ENCODE measurements at regions not wholly inside any gene's neighbourhood (a gene's known extent, or its start where the extent isn't known, plus 50 kb on each side); places are given as distances from the start of the nearest gene placed in this dataset.

- no peak for DNase-seq
Measured at GRCh38 chr10:21249435-21249834, 276.0 kb downstream of the SKIDA1 start.

- DNase-seq: no peak
Measured at GRCh38 chr10:21247592-21247991, 277.9 kb downstream of the SKIDA1 start.

- DNase-seq: no peak
Measured at GRCh38 chr10:21246178-21246577, 279.3 kb downstream of the SKIDA1 start.

GRCh38 chr10:21243748-21244257 lies 281.7 kb downstream of the SKIDA1 start:
- DNase-seq: no peak

- no peak for DNase-seq
Measured at GRCh38 chr10:21242915-21243314, 282.6 kb downstream of the SKIDA1 start.

- DNase-seq: no peak
Measured at GRCh38 chr10:21238717-21239116, 286.8 kb downstream of the SKIDA1 start.

GRCh38 chr10:21238044-21238443 lies 287.4 kb downstream of the SKIDA1 start:
- DNase-seq: no peak

- DNase-seq: no peak
Measured at GRCh38 chr10:21234761-21235160, 290.7 kb downstream of the SKIDA1 start.

GRCh38 chr10:21230219-21230618 lies 295.3 kb downstream of the SKIDA1 start:
- no peak for DNase-seq

GRCh38 chr10:21217748-21218367 lies 307.6 kb downstream of the SKIDA1 start:
- no peak for DNase-seq

- DNase-seq: no peak
Measured at GRCh38 chr10:21217107-21217506, 308.4 kb downstream of the SKIDA1 start.

- no peak for DNase-seq
Measured at GRCh38 chr10:21214329-21214728, 311.2 kb downstream of the SKIDA1 start.

GRCh38 chr10:21213381-21213780 lies 312.1 kb downstream of the SKIDA1 start:
- no peak for DNase-seq

GRCh38 chr10:21212912-21213311 lies 312.6 kb downstream of the SKIDA1 start:
- DNase-seq: no peak

- no peak for DNase-seq
Measured at GRCh38 chr10:21212348-21212747, 313.1 kb downstream of the SKIDA1 start.

- DNase-seq: no peak
Measured at GRCh38 chr10:21209495-21209894, 312.4 kb upstream of the NEBL start.

- DNase-seq: no peak
Measured at GRCh38 chr10:21208666-21209316, 311.7 kb upstream of the NEBL start.

- DNase-seq: no peak
Measured at GRCh38 chr10:21207852-21208646, 310.9 kb upstream of the NEBL start.

- no peak for DNase-seq
Measured at GRCh38 chr10:21205328-21205727, 308.2 kb upstream of the NEBL start.

GRCh38 chr10:21203473-21204107 lies 306.5 kb upstream of the NEBL start:
- DNase-seq: no peak

GRCh38 chr10:21202776-21203462 lies 305.8 kb upstream of the NEBL start:
- DNase-seq: no peak

- DNase-seq: no peak
Measured at GRCh38 chr10:21199501-21199900, 302.4 kb upstream of the NEBL start.

GRCh38 chr10:21197838-21198237 lies 300.7 kb upstream of the NEBL start:
- no peak for DNase-seq
